Astrocyte (in vitro differentiated cells and primary cell): ENCODE measurements at regions not wholly inside any gene's neighbourhood (a gene's known extent, or its start where the extent isn't known, plus 50 kb on each side); places are given as distances from the start of the nearest gene placed in this dataset.

Experiments used
- EZH2 ChIP-seq: IDR thresholded peaks from 2 replicates; pipeline ENCODE4 v1.6.1; 2012; ENCODE audit warnings: mild to moderate bottlenecking, low read length, inconsistent platforms; ENCODE audit not compliant: insufficient read depth
- TF ChIP-seq, protein P1 (sequence below): IDR thresholded peaks from 2 replicates; pipeline ENCODE4 v1.5.1; 2011; ENCODE audit warnings: low read depth, mild to moderate bottlenecking, inconsistent platforms, low read length, moderate library complexity; ENCODE audit not compliant: insufficient read depth

DNA sequence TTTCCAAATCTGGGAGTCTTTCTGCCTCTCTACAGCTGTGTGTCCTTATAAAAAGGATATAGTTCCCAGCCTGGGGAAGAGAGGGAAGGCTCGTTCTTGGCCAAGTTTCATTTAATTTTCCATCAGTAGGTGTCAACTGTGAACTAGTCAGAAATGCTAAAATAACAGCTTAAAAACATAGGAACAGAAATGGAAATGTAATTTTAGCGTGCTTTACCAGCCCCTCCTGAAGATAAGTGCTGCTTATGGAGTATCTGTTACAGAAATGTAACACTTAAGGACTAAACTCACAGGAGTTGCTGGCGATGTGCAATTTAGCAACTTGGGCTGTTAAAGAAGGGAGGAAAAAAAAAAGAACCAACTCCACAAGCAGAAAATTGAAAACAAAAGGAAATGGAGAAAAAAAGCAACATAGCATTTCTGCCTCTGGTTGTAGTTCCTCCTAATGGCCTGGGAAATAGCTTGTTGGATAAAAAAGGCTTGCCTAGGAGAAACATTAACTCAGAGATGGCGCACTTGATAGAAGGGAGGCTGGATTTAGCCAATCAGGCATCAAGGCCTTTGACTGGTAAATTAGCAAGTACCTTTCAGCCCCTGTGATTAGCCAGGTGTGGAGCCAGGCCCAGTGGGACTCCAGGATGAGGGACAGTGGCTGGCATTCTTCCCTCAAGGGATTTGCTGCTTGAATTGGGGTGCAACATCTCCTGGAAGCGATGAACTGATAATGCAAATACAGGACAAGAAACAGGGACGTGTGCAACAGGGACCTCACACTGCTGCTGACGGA is 84.3 kb downstream of the RPLP1 start:
- TF ChIP-seq, protein P1, sequence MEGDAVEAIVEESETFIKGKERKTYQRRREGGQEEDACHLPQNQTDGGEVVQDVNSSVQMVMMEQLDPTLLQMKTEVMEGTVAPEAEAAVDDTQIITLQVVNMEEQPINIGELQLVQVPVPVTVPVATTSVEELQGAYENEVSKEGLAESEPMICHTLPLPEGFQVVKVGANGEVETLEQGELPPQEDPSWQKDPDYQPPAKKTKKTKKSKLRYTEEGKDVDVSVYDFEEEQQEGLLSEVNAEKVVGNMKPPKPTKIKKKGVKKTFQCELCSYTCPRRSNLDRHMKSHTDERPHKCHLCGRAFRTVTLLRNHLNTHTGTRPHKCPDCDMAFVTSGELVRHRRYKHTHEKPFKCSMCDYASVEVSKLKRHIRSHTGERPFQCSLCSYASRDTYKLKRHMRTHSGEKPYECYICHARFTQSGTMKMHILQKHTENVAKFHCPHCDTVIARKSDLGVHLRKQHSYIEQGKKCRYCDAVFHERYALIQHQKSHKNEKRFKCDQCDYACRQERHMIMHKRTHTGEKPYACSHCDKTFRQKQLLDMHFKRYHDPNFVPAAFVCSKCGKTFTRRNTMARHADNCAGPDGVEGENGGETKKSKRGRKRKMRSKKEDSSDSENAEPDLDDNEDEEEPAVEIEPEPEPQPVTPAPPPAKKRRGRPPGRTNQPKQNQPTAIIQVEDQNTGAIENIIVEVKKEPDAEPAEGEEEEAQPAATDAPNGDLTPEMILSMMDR: no peak
- TF ChIP-seq EZH2: no peak
